Gastrocnemius medialis (tissue), 4 donors: ENCODE measurements at regions not wholly inside any gene's neighbourhood (a gene's known extent, or its start where the extent isn't known, plus 50 kb on each side); places are given as distances from the start of the nearest gene placed in this dataset.

Source experiments
- ATAC-seq, 2 donors: fragments of 150-250 bp; one replicate each; pipeline ENCODE4 v1.9.1; 2016
- DNase-seq, 2 donors: peaks; one replicate each; pipeline ENCODE4 v3.0.0-alpha.2; 2019
- H3K27ac ChIP-seq, 4 donors: fragments of 200-600 bp; sonication (generic); 1 replicate in 1 of 4; 2 replicates in 3 of 4; pipeline ENCODE4 v1.5.1; 2016 to 2018; ENCODE audit warnings: mild to moderate bottlenecking in 2 of 4, moderate library complexity in 1 of 4
- H3K27me3 ChIP-seq, 3 donors: fragments of 200-600 bp; sonication (generic) in 2 of 3; 1 replicate in 1 of 3; 2 replicates in 2 of 3; pipeline versions ENCODE4 v1.5.1 to v1.6.0; 2016 to 2019; ENCODE audit warnings: mild to moderate bottlenecking in 1 of 3, moderate library complexity in 1 of 3
- H3K36me3 ChIP-seq, 2 donors: fragments of 200-600 bp; sonication (generic) in 1 of 2; one replicate each; pipeline ENCODE4 v1.5.1; 2017 to 2018
- H3K4me1 ChIP-seq, 2 donors: fragments of 200-600 bp; sonication (generic) in 1 of 2; one replicate each; pipeline ENCODE4 v1.5.1; 2016 to 2017; ENCODE audit warnings: mild to moderate bottlenecking in 2 of 2
- H3K4me3 ChIP-seq, 4 donors: fragments of 200-600 bp; sonication (generic) in 3 of 4; 1 replicate in 1 of 4; 2 replicates in 3 of 4; pipeline ENCODE4 v1.5.1; 2016 to 2019; ENCODE audit warnings: mild to moderate bottlenecking in 2 of 4
- H3K9me3 ChIP-seq, 3 donors: fragments of 200-600 bp; sonication (generic) in 2 of 3; 1 replicate in 1 of 3; 2 replicates in 2 of 3; pipeline ENCODE4 v1.5.1; 2016 to 2019
- POLR2A ChIP-seq, 2 donors: fragments of 450-650 bp; IDR thresholded peaks; one replicate each; pipeline ENCODE4 v1.6.1; 2017; ENCODE audit warnings: antibody characterized with exemption in 2 of 2, mild to moderate bottlenecking in 2 of 2, moderate library complexity in 2 of 2
- in situ Hi-C, 4 donors: fragments of 200-750 bp; cut with MboI; loops; one replicate each; pipeline versions ENCODE4 v1.15.0 to v1.8.0; 2017; ENCODE audit warnings: low sequenced_read_pairs in 4 of 4
- intact Hi-C: fragments of 100-400 bp; cut with DNase I; formaldehyde crosslinking; loops from one replicate; pipeline ENCODE4 v1.15.1; 2023; ENCODE audit warnings: low total_unique reads
- TF ChIP-seq, protein P1 (sequence below), 5 experiments: fragments of 450-650 bp in 3 of 5; fragments of 200-600 bp in 2 of 5; sonication (generic) in 2 of 5; IDR thresholded peaks in 4 of 5; conservative IDR thresholded peaks in 1 of 5; 1 replicate in 4 of 5; 2 replicates in 1 of 5; pipeline ENCODE4 v1.5.1; 2016 to 2019; ENCODE audit warnings: antibody characterized with exemption in 5 of 5, mild to moderate bottlenecking in 3 of 5, moderate library complexity in 3 of 5

DNA sequence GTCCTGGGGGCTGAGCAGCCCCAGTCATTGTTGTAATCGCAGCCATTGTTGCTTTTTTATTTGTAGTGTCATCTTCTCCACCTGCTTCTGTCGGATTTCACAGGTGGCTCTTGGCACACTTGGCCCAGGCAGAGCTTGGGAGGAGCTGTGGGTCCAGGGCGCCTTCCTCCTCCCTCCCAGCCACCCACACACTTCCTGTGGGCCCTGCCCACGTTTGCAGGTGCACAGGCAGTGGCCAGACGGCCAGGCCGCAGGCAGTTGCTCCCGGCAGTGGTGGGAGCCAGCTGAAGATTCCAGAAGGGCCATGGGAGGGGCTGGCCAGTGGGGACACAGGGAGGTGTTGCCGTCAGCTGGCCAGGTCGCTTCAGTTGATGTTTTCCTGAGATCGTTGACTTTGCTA, 1191.9 kb downstream of the BRD1 start:
- Histone ChIP-seq H3K9me3 (no peaks in the 10 kb centered on the region), H3K4me1 (no peaks in the 10 kb centered on the region), H3K27ac (no peak overlapping the region), H3K36me3 (no peaks in the 10 kb centered on the region), H3K27me3 (peaks cover 0 to 6% (median 0%) of the 10 kb centered on the region in 3 donors), H3K4me3 (no peak overlapping the region)
- DNase-seq (no peak), ATAC-seq (no peak)
- in situ Hi-C loops, result no loop called here
- TF ChIP-seq, protein P1, sequence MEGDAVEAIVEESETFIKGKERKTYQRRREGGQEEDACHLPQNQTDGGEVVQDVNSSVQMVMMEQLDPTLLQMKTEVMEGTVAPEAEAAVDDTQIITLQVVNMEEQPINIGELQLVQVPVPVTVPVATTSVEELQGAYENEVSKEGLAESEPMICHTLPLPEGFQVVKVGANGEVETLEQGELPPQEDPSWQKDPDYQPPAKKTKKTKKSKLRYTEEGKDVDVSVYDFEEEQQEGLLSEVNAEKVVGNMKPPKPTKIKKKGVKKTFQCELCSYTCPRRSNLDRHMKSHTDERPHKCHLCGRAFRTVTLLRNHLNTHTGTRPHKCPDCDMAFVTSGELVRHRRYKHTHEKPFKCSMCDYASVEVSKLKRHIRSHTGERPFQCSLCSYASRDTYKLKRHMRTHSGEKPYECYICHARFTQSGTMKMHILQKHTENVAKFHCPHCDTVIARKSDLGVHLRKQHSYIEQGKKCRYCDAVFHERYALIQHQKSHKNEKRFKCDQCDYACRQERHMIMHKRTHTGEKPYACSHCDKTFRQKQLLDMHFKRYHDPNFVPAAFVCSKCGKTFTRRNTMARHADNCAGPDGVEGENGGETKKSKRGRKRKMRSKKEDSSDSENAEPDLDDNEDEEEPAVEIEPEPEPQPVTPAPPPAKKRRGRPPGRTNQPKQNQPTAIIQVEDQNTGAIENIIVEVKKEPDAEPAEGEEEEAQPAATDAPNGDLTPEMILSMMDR (IDR thresholded peaks at IDR 0.05 in 4 of 5, conservative IDR thresholded peaks at IDR 0.05 in 1 of 5), result no peak
- no peak for TF ChIP-seq POLR2A (IDR thresholded peaks at IDR 0.05)
- intact Hi-C loops, result no loop called here

DNA sequence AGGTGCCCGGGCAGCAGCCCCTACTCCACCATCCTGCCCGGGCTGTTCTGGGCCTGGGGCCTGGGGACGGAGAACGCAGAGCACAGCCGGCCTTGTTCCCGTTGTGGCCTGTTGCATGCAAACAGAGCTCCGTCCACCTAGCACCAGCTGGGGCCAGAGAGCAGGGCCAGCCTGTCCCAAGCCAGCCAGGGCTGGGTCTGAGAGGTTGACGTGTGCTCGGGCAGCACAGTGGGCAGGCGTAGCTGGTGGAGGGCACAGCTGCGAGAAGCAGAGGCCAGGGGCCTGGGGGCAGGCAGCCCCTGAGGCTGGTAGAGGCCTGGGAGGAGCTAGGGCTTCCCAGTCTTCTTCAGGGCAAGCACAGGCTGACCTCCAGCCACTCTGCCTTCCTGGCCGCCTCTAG, 1192.6 kb downstream of the BRD1 start:
- in situ Hi-C loops, result no loop called here

DNA sequence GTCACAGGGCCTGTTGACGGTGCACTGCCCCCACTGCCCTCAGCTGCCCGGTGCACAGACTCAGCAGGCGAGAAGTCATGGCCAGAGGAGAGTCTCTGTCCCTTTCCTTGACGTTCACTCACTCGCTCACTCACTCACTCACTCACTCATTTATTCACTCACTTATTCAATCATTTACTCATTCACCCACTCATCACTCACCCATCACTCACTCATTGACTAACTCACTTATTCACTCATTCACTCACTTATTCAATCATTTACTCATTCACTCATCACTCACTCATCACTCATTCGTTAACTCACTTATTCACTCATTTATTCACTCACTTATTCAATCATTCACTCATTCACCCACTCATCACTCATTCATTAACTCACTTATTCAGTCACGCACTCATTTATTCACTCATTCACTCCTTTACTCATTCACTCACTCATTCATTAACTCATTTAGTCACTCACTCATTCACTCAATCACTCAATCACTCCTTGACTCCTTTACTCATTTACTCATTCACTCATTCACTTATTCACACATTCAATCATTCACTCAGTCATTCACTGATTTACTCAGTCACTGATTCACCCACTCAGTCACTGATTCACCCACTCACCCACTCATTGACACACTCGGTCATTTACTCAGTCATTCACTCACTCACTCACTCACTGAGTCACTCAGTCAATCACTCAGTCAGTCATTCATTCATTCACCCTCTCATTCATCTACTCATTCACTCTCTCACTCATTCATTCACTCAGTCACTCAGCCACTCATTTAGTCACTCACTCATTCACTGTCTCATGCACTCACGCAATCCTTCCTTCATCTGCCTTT, 1193.5 kb downstream of the BRD1 start:
- ATAC-seq (no peak), DNase-seq (no peak)
- H3K27me3 ChIP-seq, result peaks cover 0 to 8% (median 0%) of the 10 kb centered on the region in 3 donors
- no peak overlapping the region for H3K4me3 ChIP-seq
- in situ Hi-C loops, result no loop called here
- no peak overlapping the region for H3K27ac ChIP-seq
- TF ChIP-seq, protein P1 (IDR thresholded peaks at IDR 0.05 in 4 of 5, conservative IDR thresholded peaks at IDR 0.05 in 1 of 5), result no peak
- TF ChIP-seq POLR2A (IDR thresholded peaks at IDR 0.05), result no peak
- intact Hi-C loops, result no loop called here
- no peaks in the 10 kb centered on the region for H3K9me3 ChIP-seq
- H3K36me3 ChIP-seq, result no peaks in the 10 kb centered on the region
- H3K4me1 ChIP-seq, result no peaks in the 10 kb centered on the region

More for the DNA sequence above, 1192.6 kb downstream of the BRD1 start:
- no peak overlapping the region for H3K27ac ChIP-seq
- no peaks in the 10 kb centered on the region for H3K4me1 ChIP-seq
- peaks cover 0 to 4% (median under 1%) of the 10 kb centered on the region in 3 donors for H3K27me3 ChIP-seq
- TF ChIP-seq POLR2A (IDR thresholded peaks at IDR 0.05), result no peak
- TF ChIP-seq, protein P1 (IDR thresholded peaks at IDR 0.05 in 4 of 5, conservative IDR thresholded peaks at IDR 0.05 in 1 of 5), result no peak
- H3K36me3 ChIP-seq, result no peaks in the 10 kb centered on the region
- no peak for DNase-seq
- H3K9me3 ChIP-seq, result no peaks in the 10 kb centered on the region
- no peak for ATAC-seq
- H3K4me3 ChIP-seq, result no peak overlapping the region
- intact Hi-C loops, result no loop called here

DNA sequence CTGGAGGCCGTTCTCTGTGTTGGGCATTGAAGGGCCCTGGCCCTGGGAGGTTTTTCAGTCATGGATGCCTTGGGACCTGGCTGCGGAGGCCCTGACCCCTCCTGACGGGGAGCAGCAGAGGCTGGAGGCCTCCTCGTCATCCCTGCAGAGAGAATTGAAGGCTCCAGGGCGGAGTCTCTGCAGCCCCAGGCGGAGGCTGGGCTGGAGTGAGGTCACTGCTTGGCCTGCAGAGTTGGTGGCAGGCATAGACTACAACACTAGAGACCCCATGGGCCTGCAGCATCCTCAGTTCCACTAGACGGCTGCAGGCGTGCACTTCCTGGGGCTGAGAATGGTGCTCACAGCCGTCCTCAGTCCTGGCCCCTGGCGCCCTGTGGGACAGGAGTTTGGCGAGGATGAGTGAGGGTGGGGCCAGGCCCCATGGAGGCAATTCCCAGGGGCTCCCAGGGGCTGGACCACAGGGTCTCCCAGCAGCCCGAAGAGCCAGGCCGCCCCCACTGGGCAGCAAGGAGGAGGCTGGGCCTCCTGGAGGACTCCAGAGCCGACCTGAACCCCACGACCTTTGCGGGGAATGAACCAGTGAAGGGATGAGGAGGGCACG, 1194.9 kb downstream of the BRD1 start:
- intact Hi-C loops (no loop called here), in situ Hi-C loops (no loop called here)
- ATAC-seq (no peak), DNase-seq (no peak)
- Histone ChIP-seq H3K4me1 (no peaks in the 10 kb centered on the region), H3K27ac (no peak overlapping the region), H3K9me3 (no peaks in the 10 kb centered on the region), H3K27me3 (peaks cover 0 to 8% (median 0%) of the 10 kb centered on the region in 3 donors), H3K4me3 (no peak overlapping the region), H3K36me3 (no peaks in the 10 kb centered on the region)
- no peak for TF ChIP-seq POLR2A (IDR thresholded peaks at IDR 0.05)
- TF ChIP-seq, protein P1 (IDR thresholded peaks at IDR 0.05 in 4 of 5, conservative IDR thresholded peaks at IDR 0.05 in 1 of 5), result no peak
